Parathyroid adenoma (tissue), 2 donors: ENCODE measurements at regions not wholly inside any gene's neighbourhood (a gene's known extent, or its start where the extent isn't known, plus 50 kb on each side); places are given as distances from the start of the nearest gene placed in this dataset.

ENCODE experiments used
- H2AFZ ChIP-seq: fragments of 300-600 bp; sonication (generic); one replicate; pipeline ENCODE4 v1.7.0; 2017; ENCODE audit warnings: antibody characterized with exemption, mild to moderate bottlenecking
- H3K27ac ChIP-seq: fragments of 300-600 bp; sonication (generic); one replicate; pipeline ENCODE4 v1.7.0; 2017
- H3K27me3 ChIP-seq: fragments of 300-600 bp; sonication (generic); one replicate; pipeline ENCODE4 v1.7.0; 2017; ENCODE audit warnings: low read length; ENCODE audit not compliant: control insufficient read depth, insufficient read depth
- H3K36me3 ChIP-seq: fragments of 300-600 bp; sonication (generic); one replicate; pipeline ENCODE4 v1.7.0; 2017; ENCODE audit warnings: low read length; ENCODE audit not compliant: control insufficient read depth, insufficient read depth
- H3K4me1 ChIP-seq: fragments of 300-600 bp; sonication (generic); one replicate; pipeline ENCODE4 v1.7.0; 2017; ENCODE audit warnings: control low read depth
- H3K4me2 ChIP-seq: fragments of 300-600 bp; sonication (generic); one replicate; pipeline ENCODE4 v1.7.0; 2017; ENCODE audit warnings: low read length
- H3K4me3 ChIP-seq: fragments of 300-600 bp; sonication (generic); one replicate; pipeline ENCODE4 v1.7.0; 2017; ENCODE audit warnings: low read depth, low read length
- H3K79me2 ChIP-seq: fragments of 300-600 bp; sonication (generic); one replicate; pipeline ENCODE4 v1.7.0; 2017; ENCODE audit warnings: control low read depth
- H3K9ac ChIP-seq: fragments of 300-600 bp; sonication (generic); one replicate; pipeline ENCODE4 v1.7.0; 2017; ENCODE audit warnings: mild to moderate bottlenecking
- H3K9me3 ChIP-seq: fragments of 300-600 bp; sonication (generic); one replicate; pipeline ENCODE4 v1.7.0; 2017; ENCODE audit warnings: low read length; ENCODE audit not compliant: control insufficient read depth
- TF ChIP-seq, protein P1 (sequence below): fragments of 300-600 bp; sonication (generic); IDR thresholded peaks from one replicate; pipeline ENCODE4 v1.7.0; 2017; ENCODE audit warnings: antibody characterized with exemption, mild to moderate bottlenecking
- donor health status: primary hyperparathyroidism.

DNA sequence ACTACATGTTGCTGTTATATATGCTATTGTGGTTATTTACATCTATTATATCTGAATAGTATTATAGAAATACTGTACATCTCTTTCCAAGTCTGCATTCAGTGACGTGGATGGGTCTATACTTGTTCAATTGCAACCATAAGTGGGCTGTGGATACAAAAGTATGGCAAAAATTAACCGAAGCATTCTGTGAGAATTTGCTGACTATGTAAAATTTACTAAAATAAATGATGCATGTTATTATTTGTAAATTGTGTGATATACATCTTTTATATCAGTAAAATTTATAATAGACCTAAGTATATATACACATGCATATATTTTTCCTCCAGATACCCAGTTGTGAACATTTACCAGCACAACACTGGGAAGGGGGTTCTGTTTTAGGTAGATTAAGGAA is 215.1 kb downstream of the NECTIN3 start:
- Histone ChIP-seq H3K27me3 (no peaks in the 10 kb centered on the region), H3K36me3 (no peaks in the 10 kb centered on the region), H3K27ac (no peak overlapping the region), H3K4me3 (no peak overlapping the region), H3K9ac (no peak overlapping the region), H3K79me2 (no peaks in the 10 kb centered on the region), H3K4me1 (no peaks in the 10 kb centered on the region), H2AFZ (no peak overlapping the region), H3K9me3 (no peaks in the 10 kb centered on the region), H3K4me2 (no peak overlapping the region)
- TF ChIP-seq, protein P1, sequence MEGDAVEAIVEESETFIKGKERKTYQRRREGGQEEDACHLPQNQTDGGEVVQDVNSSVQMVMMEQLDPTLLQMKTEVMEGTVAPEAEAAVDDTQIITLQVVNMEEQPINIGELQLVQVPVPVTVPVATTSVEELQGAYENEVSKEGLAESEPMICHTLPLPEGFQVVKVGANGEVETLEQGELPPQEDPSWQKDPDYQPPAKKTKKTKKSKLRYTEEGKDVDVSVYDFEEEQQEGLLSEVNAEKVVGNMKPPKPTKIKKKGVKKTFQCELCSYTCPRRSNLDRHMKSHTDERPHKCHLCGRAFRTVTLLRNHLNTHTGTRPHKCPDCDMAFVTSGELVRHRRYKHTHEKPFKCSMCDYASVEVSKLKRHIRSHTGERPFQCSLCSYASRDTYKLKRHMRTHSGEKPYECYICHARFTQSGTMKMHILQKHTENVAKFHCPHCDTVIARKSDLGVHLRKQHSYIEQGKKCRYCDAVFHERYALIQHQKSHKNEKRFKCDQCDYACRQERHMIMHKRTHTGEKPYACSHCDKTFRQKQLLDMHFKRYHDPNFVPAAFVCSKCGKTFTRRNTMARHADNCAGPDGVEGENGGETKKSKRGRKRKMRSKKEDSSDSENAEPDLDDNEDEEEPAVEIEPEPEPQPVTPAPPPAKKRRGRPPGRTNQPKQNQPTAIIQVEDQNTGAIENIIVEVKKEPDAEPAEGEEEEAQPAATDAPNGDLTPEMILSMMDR = no peak

DNA sequence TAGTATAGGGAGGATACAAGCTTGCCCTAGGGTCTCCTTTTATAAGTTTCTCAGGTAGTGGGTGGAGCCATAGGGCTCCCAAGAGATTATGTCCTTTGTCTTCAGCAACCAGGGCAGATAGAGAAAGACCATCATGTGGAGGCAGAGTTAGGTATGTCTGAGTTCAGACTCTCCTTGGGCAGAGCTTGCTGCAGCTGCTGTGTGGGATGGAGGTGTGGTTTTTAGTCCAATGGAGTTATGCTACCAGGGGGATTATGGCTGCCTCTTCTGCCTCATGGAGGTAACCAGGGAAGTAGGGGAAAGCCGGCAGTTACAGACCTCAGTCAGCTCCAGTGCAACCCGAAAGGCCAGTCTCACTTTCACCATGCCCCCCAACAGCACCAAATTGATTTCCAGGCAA is 220.5 kb downstream of the NECTIN3 start:
- no peak overlapping the region for H3K4me2 ChIP-seq
- no peak overlapping the region for H3K4me3 ChIP-seq
- no peaks in the 10 kb centered on the region for H3K27me3 ChIP-seq
- H3K79me2 ChIP-seq = no peaks in the 10 kb centered on the region
- no peak overlapping the region for H3K9ac ChIP-seq
- H3K4me1 ChIP-seq = no peaks in the 10 kb centered on the region
- no peaks in the 10 kb centered on the region for H3K36me3 ChIP-seq
- no peak overlapping the region for H2AFZ ChIP-seq
- no peak overlapping the region for H3K27ac ChIP-seq
- H3K9me3 ChIP-seq = no peaks in the 10 kb centered on the region
- TF ChIP-seq, protein P1 = no peak

DNA sequence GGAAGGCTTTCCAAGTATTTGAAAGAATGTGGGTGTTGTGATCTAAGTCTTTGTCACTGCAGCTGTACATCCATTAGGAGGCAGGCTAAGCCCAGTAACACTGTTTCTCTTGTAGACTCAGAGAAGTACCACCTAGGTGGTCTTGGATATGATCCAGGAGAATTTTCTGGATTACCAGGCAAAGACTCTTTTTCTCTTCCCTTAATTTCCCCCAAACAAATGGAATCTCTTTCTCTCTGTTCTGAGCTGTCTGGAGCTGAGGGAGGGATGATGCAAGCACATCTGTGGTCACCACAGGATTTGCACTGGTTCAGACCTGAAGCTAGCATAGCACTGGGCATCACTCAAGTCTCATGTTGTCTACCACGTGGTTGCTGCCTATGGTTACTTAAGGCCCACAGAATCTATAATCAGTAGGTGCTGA is 227.6 kb downstream of the NECTIN3 start:
- no peaks in the 10 kb centered on the region for H3K36me3 ChIP-seq
- no peaks in the 10 kb centered on the region for H3K79me2 ChIP-seq
- H3K9me3 ChIP-seq = no peaks in the 10 kb centered on the region
- H3K4me2 ChIP-seq = no peak overlapping the region
- TF ChIP-seq, protein P1 = no peak
- no peak overlapping the region for H3K4me3 ChIP-seq
- H3K27ac ChIP-seq = no peak overlapping the region
- no peaks in the 10 kb centered on the region for H3K4me1 ChIP-seq
- H3K9ac ChIP-seq = no peak overlapping the region
- H3K27me3 ChIP-seq = no peaks in the 10 kb centered on the region
- H2AFZ ChIP-seq = no peak overlapping the region

DNA sequence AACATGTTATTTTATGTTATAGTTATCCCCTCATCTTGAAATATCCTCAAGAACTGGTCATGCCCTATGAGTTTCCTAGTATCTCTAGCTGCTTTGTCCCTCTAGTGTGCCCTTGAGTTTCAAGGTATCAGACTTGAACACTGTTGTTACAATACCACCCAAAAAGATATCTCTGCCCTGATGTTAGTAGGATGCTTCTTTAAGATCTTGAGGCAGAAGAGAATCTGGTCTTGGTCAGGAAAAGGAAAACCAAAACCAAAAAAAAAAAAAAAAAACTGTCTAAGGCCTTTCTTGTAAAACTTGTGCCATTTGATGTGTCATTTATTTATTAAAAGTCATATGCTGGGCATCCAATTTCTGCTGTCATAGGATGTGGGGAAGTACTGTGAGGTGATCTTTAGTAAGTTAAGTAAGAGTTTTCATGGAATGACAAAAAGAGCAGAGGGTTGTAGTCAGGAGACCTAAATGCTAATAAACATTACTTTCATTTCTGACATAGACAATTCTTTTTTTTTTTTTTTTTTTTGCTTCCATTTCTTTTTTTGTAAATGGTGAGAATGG is 229.7 kb downstream of the NECTIN3 start:
- no peak overlapping the region for H2AFZ ChIP-seq
- no peaks in the 10 kb centered on the region for H3K4me1 ChIP-seq
- H3K9ac ChIP-seq = no peak overlapping the region
- no peaks in the 10 kb centered on the region for H3K27me3 ChIP-seq
- H3K36me3 ChIP-seq = no peaks in the 10 kb centered on the region
- no peaks in the 10 kb centered on the region for H3K9me3 ChIP-seq
- TF ChIP-seq, protein P1 = no peak
- H3K79me2 ChIP-seq = no peaks in the 10 kb centered on the region
- no peak overlapping the region for H3K4me3 ChIP-seq
- H3K4me2 ChIP-seq = no peak overlapping the region
- H3K27ac ChIP-seq = no peak overlapping the region

DNA sequence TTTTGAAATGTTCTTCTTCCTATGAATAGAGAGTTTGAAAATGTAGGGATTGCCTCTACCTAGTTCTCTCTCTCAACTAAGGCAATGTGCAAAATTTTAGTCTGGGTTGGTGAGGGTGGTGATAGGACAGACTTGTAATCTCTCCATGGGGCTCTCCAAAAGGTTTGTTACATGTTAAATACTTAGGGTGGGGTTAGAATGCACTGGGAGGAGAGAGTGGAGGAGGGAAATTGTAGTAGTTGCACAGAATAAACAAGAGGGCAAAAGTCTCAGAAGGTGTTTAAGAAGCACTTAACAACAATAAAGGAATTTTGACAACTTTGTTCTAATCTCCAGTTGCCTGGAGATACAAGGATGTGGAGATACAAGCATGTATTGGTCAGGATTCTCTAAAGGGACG is 230.4 kb downstream of the NECTIN3 start:
- Histone ChIP-seq H3K4me1 (no peaks in the 10 kb centered on the region), H3K27me3 (no peaks in the 10 kb centered on the region)
- TF ChIP-seq, protein P1 = no peak

More for the DNA sequence above, 230.4 kb downstream of the NECTIN3 start:
- no peaks in the 10 kb centered on the region for H3K36me3 ChIP-seq
- H3K79me2 ChIP-seq = no peaks in the 10 kb centered on the region
- no peaks in the 10 kb centered on the region for H3K9me3 ChIP-seq
- no peak overlapping the region for H3K9ac ChIP-seq
- no peak overlapping the region for H3K4me3 ChIP-seq
- no peak overlapping the region for H3K27ac ChIP-seq
- no peak overlapping the region for H3K4me2 ChIP-seq
- no peak overlapping the region for H2AFZ ChIP-seq
